ENCODE measurements at regions not wholly inside any gene's neighbourhood (a gene's known extent, or its start where the extent isn't known, plus 50 kb on each side); places are given as distances from the start of the nearest gene placed in this dataset.

GRCh38 chr4:4659871-4660651 lies 118.2 kb upstream of the STX18 start:
- TF ChIP-seq POLR2A (IDR thresholded peaks at IDR 0.05) (no peak), POLR2AphosphoS5 (IDR thresholded peaks at IDR 0.05) (no peak), EP300 (IDR thresholded peaks at IDR 0.05; ENCODE audit: low read depth) (no peak)
- TF ChIP-seq, protein P1, sequence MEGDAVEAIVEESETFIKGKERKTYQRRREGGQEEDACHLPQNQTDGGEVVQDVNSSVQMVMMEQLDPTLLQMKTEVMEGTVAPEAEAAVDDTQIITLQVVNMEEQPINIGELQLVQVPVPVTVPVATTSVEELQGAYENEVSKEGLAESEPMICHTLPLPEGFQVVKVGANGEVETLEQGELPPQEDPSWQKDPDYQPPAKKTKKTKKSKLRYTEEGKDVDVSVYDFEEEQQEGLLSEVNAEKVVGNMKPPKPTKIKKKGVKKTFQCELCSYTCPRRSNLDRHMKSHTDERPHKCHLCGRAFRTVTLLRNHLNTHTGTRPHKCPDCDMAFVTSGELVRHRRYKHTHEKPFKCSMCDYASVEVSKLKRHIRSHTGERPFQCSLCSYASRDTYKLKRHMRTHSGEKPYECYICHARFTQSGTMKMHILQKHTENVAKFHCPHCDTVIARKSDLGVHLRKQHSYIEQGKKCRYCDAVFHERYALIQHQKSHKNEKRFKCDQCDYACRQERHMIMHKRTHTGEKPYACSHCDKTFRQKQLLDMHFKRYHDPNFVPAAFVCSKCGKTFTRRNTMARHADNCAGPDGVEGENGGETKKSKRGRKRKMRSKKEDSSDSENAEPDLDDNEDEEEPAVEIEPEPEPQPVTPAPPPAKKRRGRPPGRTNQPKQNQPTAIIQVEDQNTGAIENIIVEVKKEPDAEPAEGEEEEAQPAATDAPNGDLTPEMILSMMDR (IDR thresholded peaks at IDR 0.05) = no peak
- in situ Hi-C loops (cut with MboI; ENCODE audit: low pct_ligation_motif_present in 1 of 4, low pct_unique_long_range_greater_than_20kb in 1 of 4, low sequenced_read_pairs in 3 of 4) = no loop called here
- Histone ChIP-seq H3K4me3 (no peak overlapping the region), H3K4me1 (no peaks in the 10 kb centered on the region), H3K27me3 (no peaks in the 10 kb centered on the region), H3K36me3 (no peaks in the 10 kb centered on the region), H3K27ac (no peak overlapping the region), H3K9me3 (no peaks in the 10 kb centered on the region)
- 80 to 85% methylated on average over 9 to 11 of the region's 11 CpGs for WGBS, 2 donors (ENCODE audit: low coverage in 1 of 2)
- intact Hi-C loops (cut with DNase I; ENCODE audit: low total_unique reads) = no loop called here
- no peak for DNase-seq

- H3K27me3 ChIP-seq = no peaks in the 10 kb centered on the region
- in situ Hi-C loops (cut with MboI; ENCODE audit: low pct_ligation_motif_present in 1 of 4, low pct_unique_long_range_greater_than_20kb in 1 of 4, low sequenced_read_pairs in 3 of 4) = no loop called here
- TF ChIP-seq POLR2A (IDR thresholded peaks at IDR 0.05) (no peak), EP300 (IDR thresholded peaks at IDR 0.05; ENCODE audit: low read depth) (no peak), POLR2AphosphoS5 (IDR thresholded peaks at IDR 0.05) (no peak)
- TF ChIP-seq, protein P1 (IDR thresholded peaks at IDR 0.05) = no peak
- no peaks in the 10 kb centered on the region for H3K36me3 ChIP-seq
- no peak for DNase-seq
- intact Hi-C loops (cut with DNase I; ENCODE audit: low total_unique reads) = no loop called here
- no peaks in the 10 kb centered on the region for H3K9me3 ChIP-seq
- H3K4me1 ChIP-seq = no peaks in the 10 kb centered on the region
- no peak overlapping the region for H3K27ac ChIP-seq
- H3K4me3 ChIP-seq = no peak overlapping the region
- WGBS, 2 donors (ENCODE audit: low coverage in 1 of 2) = 88% methylated on average over 2 of the region's 2 CpGs; no CpG with 5 or more reads in 1 of the 2 donors
These were observed 116.2 kb upstream of the STX18 start for GRCh38 chr4:4658052-4658451.

GRCh38 chr4:4656977-4657376 lies 115.1 kb upstream of the STX18 start:
- no peaks in the 10 kb centered on the region for H3K4me1 ChIP-seq
- no peak overlapping the region for H3K27ac ChIP-seq
- no peak overlapping the region for H3K4me3 ChIP-seq
- H3K27me3 ChIP-seq = no peaks in the 10 kb centered on the region
- WGBS, 2 donors (ENCODE audit: low coverage in 1 of 2) = 87 to 100% methylated on average over 3 to 4 of the region's 4 CpGs
- H3K36me3 ChIP-seq = no peaks in the 10 kb centered on the region
- TF ChIP-seq POLR2AphosphoS5 (IDR thresholded peaks at IDR 0.05) = no peak
- in situ Hi-C loops (cut with MboI; ENCODE audit: low pct_ligation_motif_present in 1 of 4, low pct_unique_long_range_greater_than_20kb in 1 of 4, low sequenced_read_pairs in 3 of 4) = no loop called here
- no peak for DNase-seq
- H3K9me3 ChIP-seq = no peaks in the 10 kb centered on the region
- intact Hi-C loops (cut with DNase I; ENCODE audit: low total_unique reads) = no loop called here

- WGBS, 2 donors (ENCODE audit: low coverage in 1 of 2) = 96 to 97% methylated on average over 3 to 4 of the region's 4 CpGs
- Histone ChIP-seq H3K27me3 (no peaks in the 10 kb centered on the region), H3K4me3 (no peak overlapping the region), H3K9me3 (no peaks in the 10 kb centered on the region), H3K4me1 (no peaks in the 10 kb centered on the region), H3K27ac (no peak overlapping the region), H3K36me3 (no peaks in the 10 kb centered on the region)
- in situ Hi-C loops (cut with MboI; ENCODE audit: low pct_ligation_motif_present in 1 of 4, low pct_unique_long_range_greater_than_20kb in 1 of 4, low sequenced_read_pairs in 3 of 4) (no loop called here), intact Hi-C loops (cut with DNase I; ENCODE audit: low total_unique reads) (no loop called here)
- DNase-seq = no peak
- TF ChIP-seq, protein P1 (IDR thresholded peaks at IDR 0.05) = no peak
- TF ChIP-seq EP300 (IDR thresholded peaks at IDR 0.05; ENCODE audit: low read depth) (no peak), POLR2A (IDR thresholded peaks at IDR 0.05) (no peak), POLR2AphosphoS5 (IDR thresholded peaks at IDR 0.05) (no peak)
These were observed 114.1 kb upstream of the STX18 start for GRCh38 chr4:4655901-4656300.

GRCh38 chr4:4655011-4655410 lies 113.2 kb upstream of the STX18 start:
- TF ChIP-seq POLR2A (IDR thresholded peaks at IDR 0.05) (no peak), POLR2AphosphoS5 (IDR thresholded peaks at IDR 0.05) (no peak), EP300 (IDR thresholded peaks at IDR 0.05; ENCODE audit: low read depth) (no peak)
- TF ChIP-seq, protein P1 (IDR thresholded peaks at IDR 0.05) = no peak
- intact Hi-C loops (cut with DNase I; ENCODE audit: low total_unique reads) = no loop called here
- WGBS, 2 donors (ENCODE audit: low coverage in 1 of 2) = 73 to 83% methylated on average over 2 of the region's 2 CpGs
- in situ Hi-C loops (cut with MboI; ENCODE audit: low pct_ligation_motif_present in 1 of 4, low pct_unique_long_range_greater_than_20kb in 1 of 4, low sequenced_read_pairs in 3 of 4) = no loop called here
- H3K27ac ChIP-seq = no peak overlapping the region
- H3K4me1 ChIP-seq = no peaks in the 10 kb centered on the region
- no peaks in the 10 kb centered on the region for H3K27me3 ChIP-seq
- DNase-seq = no peak
- no peaks in the 10 kb centered on the region for H3K9me3 ChIP-seq
- H3K36me3 ChIP-seq = no peaks in the 10 kb centered on the region
- no peak overlapping the region for H3K4me3 ChIP-seq
